HG03442 (cell line): ENCODE measurements at regions not wholly inside any gene's neighbourhood (a gene's known extent, or its start where the extent isn't known, plus 50 kb on each side); places are given as distances from the start of the nearest gene placed in this dataset.

ENCODE experiments used
- ATAC-seq: cut with Tn5 transposase; IDR thresholded peaks from one replicate; pipeline ENCODE4 v1.9.1; 2021; ENCODE audit warnings: mild to moderate bottlenecking, moderate library complexity; ENCODE audit not compliant: unreplicated experiment

DNA sequence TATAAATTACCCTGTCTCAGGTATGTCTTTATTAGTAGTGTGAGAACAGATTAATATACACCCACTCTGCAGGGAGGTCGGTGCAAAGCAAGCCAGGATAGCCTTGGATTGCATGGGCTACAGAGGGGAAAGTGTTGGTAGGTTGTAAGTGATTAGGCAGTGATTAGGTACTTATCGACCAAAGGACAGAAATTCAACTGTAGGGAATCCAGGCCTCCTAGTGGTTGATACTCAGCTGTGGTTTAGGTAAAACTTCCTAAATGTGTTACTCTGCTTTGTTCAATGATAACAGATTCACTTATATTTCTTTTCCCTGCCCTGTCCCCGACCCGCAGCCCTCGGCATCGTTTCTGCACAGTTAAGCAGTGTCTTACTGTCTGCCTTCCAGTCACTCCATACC, 444.0 kb downstream of the FIGN start:
- no peak for ATAC-seq

DNA sequence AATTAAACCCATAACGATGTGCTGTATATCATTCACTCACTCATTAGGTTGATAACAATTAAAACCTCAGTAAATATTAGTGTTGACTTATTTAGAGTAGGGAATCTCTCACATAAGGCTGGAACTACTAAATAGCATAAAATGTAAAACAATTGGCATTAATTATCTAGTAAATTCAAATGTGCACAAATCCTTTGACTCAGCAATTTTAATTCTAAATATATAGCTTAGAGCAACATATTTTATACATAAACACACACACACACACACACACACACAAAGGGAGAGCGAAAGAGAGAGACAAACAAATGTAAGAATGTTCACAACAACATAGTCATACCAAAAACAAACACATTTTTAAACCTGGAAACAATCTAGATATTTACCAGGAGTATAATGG, 443.1 kb upstream of the KCNH7 start:
- ATAC-seq, result no peak

DNA sequence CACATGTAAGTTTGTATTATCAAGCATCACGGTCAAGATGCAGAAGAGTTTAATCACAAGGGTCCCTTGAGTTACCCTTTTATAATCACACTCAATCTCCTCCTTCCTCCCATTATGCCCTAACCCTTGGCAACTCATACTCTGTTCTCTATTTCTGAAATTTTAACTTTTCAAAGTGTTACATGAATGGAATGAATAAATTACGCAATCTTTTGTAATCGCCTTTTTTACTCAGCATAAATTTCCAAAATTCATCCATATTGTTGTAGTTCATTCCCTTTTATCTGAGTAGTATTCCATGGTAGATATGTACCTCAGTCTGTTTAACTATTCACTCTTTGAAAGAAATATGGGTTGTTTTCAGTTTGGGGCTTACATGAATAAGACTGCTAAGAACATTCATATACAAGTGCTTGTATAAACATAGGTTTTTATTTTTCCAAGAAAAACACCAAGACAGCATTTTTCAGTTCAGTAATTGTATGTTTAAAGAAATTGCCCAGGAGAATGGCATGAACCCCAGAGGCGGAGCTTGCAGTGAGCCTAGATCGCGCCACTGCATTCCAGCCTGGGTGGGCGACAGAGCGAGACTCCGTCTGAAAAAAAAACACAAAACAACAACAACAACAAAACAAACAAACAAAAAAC, 430.9 kb upstream of the KCNH7 start:
- no peak for ATAC-seq

DNA sequence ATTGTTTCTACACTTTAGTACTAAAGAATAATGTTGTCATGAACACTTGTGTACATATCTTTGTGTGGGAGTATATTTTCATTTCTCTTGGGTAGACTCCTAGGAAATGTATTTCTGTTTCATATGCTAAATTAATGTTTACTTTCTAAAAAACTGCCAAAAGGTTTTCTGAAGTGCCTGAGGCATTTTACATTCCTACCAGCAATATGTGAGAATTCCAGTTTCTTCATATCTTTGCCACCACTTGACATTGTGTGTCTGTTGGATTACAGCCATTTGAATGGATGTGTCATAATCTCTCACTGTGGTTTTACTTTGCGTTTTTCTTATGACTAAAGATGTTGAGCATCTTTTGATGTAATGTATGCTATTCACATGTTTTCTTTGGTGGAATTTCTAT, 428.2 kb upstream of the KCNH7 start:
- no peak for ATAC-seq

DNA sequence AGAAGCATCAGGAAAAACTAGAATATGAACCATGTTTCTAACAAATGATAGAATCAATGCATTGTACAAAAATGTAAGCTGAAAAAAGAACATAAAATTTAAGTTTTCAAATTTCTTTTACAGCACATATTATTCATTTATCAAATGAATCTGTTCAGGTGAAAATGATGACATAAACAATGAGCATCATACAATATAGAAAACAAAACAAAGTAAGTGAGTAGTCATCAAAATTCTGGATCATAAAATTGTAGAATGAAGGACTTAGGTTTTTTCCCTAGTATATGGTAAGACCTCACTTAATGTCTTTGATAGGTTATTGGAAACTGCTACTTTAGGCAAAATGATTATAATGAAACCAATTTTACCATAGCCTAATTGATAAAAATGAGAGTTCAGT, 427.0 kb upstream of the KCNH7 start:
- no peak for ATAC-seq

DNA sequence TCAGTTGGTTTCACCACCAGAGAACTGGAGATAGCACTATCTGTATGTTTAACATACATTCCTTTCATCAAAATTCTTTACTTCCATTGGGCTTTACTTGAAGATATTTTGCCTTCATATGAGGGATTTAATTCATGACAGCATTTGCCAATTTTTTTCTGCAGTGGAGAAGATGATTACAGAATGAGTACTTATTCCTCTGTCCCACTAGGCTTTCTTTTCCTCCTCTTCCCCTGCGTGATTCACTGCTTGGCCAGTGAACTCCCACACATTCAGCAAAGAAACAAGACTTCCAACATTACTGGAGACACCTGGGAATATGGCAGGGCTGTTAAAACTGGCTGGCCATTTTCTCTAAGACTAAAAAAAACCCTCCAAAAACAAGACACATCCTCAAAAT, 425.8 kb upstream of the KCNH7 start:
- ATAC-seq, result no peak

DNA sequence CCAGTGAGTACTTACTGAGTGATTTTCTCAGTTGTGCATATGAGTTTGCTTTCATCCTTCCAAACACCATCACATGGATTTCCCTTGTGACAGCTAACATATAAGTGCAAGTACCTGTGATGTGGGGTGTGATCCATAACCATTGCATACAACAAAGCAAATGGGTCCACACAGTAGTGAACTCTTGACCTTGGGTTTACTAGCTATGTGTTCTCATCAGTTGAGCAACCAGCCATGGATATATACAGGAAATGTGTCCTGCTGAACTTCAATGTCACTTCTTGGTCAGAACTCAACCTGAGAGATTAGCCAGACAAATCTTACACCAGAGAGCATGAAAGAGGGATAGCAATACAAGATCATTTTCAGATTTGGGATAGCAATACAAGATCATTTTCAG, 420.9 kb upstream of the KCNH7 start:
- no peak for ATAC-seq

DNA sequence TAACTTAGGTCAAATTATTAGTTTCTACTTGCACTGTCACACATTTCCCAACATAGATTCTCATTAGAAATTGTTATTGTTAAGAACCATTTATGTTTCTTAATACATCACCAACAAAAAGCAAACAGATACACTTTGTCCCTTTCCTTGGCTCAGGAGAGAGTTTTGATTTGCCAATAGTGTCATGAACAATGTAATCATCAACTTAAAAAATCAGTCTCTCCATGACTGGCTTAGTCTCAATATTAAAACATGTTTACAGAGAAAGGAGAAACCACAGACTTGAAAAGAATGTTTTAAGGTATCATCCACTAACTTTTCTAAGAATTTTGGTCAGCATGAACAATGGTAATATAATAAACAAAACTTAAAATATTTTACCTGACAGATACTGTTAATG, 416.5 kb upstream of the KCNH7 start:
- no peak for ATAC-seq

DNA sequence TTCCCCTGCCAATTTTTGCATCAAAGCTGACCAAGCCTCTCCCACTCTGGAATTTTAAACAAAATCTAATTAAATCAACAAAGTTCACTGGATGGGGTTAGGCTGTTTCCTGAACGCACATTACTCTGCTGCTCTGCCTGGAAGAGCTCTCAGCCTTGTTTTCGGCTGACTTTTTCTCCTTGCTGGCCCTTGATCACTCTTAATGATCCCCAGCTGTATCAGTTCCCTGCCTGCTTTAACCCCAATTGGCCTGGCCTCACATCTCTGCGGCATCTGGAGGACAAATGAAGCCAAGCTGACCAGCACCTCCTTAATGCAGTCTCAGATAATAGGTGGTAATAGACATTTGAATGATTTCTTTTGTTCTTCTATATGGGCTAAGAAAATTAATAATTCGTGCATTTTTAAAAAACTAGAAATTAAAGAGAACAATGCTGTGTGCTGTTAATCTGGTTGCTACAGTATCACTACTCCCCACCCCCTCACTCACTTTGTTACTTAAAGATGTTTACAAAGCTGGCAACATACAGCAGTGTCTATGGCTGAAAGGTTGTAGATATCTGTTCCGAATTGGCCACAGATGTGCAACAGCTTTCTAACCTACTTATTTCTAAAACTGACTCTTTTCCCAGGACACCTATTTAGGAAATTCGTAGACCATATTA, 415.2 kb upstream of the KCNH7 start:
- ATAC-seq, result no peak

DNA sequence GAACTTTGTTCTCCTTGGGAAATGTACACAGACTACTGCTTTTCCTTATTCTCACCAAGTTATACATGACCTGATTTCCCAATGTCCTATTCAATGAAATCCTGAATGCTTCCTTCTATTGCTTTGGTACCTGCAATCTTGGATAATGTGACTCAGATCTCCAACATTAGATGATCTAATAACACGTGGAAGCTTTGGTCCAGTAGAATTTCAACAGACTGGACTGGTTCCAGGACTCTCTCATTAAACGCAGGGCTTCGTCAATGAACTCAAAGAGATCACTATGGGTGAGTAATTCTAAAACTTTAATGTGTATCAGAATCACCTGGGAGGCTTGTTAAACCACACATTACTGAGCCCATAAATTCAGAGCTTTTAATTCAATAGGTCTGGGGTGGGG, 413.6 kb upstream of the KCNH7 start:
- ATAC-seq, result no peak

DNA sequence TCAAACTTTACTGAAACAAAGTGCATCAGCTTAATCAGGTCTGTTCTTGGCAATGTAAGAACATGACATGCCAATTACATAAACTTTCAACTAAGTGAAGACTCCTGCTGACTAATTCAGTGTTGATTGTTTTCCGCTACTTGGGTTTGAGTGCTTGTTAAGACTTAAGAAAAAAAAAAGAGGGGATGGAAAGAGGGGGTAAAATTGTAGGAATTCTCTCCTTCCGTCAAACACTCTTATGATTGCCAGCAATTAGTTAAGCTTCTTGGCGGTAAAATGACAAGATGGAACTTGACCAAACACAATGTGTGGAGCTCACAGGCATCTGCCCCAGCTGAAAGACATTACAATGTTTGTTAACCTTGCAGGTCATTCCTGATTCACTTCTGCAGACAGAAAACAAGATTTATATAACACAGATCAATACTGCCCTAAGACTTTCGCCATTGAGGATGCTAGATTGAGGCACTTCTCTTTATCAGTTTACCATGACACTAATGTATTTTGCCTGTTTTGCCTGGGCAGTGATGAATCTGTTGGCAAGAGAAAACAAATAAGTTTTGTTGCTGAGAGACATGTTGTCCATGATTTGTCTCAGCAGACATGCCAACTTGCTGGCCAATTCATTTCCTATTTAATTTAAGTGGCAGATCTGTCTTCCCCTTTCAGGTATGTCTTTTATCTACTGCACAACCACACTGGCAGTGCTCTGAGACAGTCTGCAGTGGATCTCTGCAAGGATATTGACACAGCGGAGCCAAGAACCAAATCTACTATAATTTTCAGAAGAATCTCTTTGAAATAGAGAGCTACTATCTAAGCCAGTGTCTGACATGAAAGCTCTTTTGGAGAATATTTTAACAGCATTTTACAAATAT, 410.0 kb upstream of the KCNH7 start:
- no peak for ATAC-seq

DNA sequence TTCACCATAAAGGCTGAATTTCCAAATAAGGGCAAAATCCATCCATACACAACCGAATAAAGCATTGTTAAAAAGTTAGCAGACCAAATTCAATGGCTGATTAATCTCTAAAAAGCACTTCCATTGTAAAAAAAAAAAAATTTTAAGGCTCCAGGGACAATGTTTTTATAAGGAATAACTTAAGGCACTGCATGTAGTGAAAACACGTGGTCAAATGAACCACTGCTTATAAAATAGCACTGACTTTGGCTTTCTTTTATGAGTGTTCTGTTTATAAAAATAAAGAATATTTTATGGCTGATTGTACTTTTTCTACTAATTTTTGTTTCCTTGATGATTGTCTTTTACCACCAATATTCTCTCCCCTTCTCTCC, 409.3 kb upstream of the KCNH7 start:
- ATAC-seq, result no peak

DNA sequence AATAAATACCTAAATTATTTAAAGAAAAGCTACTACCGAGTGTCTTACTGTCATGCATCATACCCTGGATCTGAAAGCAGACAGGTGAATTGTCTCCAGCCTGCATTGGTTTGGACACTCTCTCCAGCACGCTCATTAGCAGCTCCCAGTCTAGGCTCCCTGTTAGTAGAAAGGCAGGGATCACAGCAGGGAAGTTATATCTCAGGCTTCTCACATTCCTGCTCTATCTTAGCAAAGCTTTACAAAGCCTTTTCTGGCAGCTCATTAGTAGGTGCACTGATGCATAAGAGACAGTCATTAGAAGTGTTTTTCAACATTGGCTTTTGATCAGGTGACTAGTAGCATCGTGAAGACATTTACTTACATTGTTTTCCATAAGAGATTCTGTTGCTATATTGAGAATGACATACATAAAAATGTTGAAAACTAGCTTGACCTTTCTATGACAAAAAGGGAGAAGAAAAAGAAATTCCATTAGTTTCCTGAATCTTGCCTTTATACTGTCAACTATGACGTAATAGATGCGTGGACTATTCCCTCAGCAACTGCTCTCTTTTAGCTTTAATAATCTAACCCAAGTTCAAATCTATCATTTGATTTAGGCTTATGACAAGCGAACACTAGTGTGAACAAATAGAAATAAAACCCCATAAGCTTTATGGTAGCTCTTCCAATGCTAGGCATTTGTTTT, 408.7 kb upstream of the KCNH7 start:
- no peak for ATAC-seq

DNA sequence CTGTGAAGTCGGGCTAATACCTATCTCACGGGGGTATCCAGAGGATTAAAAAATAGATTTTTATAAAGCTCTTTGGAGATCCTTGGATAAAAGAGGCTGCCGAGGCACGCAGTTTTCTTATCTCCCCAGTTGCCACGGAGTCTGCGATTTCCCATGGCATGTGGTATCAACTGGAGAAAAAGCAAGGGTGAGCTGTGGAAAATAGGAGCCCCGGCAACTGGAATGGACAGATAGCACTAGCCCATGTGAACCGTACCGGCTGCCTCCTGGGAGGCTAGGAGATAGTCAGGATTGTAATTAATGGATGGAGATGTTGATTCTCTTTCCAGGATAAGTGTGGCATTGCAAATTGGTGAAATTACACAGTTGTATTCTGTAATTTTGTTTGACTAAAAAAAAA, 407.6 kb upstream of the KCNH7 start:
- no peak for ATAC-seq

DNA sequence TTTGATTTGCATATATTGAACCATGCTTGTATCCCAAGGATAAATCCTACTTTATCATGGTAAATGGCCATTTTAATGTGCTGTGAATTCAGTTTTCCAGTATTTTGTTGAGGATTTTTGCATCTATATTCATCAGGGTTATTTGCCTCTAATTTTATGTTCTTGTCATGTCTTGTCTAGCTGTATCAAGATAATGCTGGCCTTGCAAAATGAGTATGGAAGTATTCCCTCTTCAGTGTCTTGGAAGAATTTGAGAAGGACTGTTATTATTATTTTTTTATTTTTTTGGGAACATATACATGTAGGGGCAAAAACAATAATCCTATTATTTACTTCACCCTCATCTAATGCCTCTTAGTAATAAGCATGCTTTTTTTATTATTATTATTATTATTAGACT, 398.0 kb upstream of the KCNH7 start:
- no peak for ATAC-seq

DNA sequence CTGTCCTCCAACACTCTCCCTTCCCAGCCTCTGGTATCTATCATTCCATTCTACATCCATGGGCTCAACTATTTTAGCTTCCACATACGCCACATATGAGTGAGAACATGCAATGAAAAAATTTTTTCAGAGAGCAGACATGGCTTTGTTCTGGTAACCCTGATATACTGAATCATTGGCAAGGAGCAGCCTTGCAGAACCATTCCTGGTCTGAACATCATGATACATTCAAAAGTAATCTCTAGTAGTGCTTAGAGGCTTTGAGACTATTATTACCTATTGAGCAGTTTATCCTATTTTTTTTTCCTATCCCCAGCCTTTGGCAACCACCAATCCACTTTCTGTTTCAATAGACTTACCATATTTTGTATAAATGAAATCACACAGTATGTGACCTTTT, 393.1 kb upstream of the KCNH7 start:
- no peak for ATAC-seq

DNA sequence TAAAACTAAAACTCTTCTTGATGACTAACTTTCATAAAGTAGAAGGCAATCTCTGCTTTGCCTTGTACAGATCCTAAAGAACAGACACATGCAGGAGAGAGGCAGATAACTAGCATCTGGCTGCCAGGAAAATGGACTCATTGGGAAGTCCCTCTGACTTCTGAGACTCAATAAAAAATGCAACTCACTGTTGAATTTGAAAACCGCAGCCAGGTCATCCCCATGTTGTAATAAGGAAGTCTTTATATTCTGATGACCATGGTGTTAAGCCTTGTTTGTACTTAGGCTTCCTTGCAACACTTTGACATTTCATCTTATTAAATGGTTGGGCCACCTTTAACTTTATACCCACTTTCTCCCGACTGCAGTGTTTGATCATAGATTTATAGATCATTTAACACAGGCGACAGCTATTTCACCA, 375.1 kb upstream of the KCNH7 start:
- ATAC-seq, result no peak

DNA sequence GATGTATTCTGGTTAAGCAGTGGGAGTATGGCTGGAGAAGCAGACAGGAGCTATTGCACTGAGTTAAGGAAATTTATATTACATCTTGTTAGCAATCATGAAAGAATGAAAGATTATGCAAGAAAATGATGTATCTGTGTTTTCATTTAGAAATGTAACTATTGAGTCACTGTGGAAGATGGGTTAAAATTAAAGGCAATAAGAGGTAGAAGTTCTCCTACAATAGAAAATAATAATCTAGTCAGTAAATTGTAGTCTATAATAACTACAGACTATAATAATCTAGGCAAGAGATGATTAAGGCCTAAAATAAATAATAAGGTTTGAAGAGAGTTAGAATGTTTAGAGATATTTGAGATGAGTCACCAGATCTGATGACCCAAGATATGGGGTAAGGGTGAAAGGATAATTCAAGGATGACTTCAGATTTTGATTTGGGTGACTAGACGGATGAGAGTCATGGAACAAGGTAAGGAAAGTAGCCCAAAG, 371.9 kb upstream of the KCNH7 start:
- ATAC-seq, result no peak

DNA sequence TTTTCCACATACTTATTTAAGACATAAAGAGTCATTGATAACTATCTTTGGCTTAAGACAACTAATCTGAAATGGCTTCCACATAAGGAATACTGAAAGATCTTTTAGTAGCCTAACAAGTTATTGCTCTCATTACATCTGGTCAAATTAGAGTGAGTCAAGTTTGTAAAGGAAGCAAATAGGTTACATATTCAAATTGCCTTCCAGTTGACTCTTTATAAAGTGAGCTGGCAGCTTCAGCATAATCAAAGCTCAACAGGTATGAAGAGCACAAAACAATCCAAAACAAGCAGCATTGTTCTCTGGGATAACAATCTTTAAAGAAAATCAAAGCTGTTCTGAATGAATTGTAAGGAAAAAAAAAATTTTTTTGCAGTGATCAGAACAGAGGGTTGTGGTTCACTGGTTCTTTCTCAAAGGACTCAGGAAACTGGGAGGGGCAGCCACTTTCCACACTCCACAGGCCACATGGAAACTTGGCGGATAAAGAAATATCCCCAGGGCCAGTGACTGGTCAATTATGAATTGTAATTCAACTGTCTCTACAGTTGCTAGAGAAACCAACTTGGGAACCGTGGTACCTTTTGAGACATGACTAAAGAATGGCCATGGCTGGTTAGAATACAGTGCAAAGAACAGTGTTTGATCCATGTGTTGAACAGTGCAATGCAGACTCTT, 369.3 kb upstream of the KCNH7 start:
- no peak for ATAC-seq

DNA sequence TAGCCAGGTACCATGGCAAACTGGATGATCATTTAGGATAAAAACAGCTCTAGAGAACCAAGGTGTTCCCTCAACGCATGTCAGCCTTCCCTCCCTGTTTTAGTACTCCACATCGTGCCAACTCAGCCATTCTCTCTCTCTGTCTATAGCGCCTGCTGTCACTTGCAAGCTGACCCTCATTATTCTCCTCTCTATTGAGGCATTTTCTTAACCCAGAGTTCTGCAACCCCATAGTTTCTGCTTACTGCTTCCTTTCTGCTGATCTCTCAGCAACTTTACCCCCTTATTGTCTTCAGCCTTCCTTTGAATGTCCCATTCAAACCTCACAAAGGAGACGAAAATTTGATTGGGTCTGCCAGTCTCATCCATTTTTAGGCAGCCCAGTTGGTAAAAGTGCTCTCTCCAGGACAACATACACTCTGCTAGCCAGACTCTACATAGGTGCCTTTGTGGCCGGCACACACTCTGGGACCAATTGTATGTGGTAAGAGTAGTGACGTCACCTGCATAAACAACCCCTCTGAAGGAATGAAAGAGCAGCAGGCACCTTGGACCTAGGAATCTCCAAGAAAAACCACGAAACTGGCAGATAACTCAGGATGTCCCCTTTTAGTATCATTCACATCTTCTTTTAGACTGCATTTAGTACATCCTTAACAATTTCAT, 367.2 kb upstream of the KCNH7 start:
- ATAC-seq, result no peak
